ENCODE measurements at regions not wholly inside any gene's neighbourhood (a gene's known extent, or its start where the extent isn't known, plus 50 kb on each side); places are given as distances from the start of the nearest gene placed in this dataset.
"Not testable (repeated sequence)": the region's sequence is repeated elsewhere in the genome, so short reads cannot be mapped to it uniquely, and the experiment has no call there.

- DNase-seq (ENCODE audit: low spot score), result no peak
Observed at GRCh38 chr7:92915348-92915747, 79.0 kb upstream of the CDK6 start.

DNA sequence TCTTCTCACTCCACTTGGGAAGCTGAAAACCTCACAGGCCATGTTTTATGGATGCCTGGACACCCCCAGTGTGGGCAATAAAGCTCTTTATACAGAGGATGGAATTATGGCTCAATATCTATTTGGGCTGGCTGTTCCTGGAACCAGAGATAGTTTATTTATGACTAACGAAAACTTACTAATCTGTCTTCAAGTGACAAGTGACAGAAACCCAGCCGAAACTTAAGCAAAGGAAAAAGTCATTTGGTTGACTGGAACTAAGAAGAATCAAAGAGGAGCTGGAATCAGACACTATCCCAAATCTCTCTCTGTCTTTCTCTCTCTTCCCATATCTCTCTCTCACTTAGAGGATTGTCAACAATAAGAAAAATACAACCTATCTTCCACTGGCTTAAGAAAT lies 78.3 kb upstream of the CDK6 start:
- no peak for DNase-seq (ENCODE audit: low spot score)

DNA sequence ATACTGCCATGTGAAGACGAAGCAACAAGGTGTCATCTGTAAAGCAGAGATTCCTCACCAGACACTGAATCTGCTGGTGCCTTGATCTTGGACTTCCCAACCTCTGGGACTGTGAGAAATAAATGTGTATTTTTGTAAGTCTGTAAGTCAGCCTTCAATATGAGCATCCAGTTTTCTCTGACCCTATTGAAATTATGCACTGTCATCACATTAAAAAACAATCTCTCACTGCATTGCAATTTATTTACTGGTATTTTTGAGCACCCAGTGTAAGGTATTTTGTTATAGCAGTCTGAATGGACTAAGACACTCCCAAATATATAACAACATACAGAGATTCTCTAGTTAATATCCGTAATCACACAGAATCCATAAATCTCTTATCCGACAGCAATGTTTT lies 77.5 kb upstream of the CDK6 start:
- no peak for DNase-seq (ENCODE audit: low spot score)

GRCh38 chr7:92910976-92911375 lies 74.6 kb upstream of the CDK6 start:
- no peak for DNase-seq (ENCODE audit: low spot score)

DNA sequence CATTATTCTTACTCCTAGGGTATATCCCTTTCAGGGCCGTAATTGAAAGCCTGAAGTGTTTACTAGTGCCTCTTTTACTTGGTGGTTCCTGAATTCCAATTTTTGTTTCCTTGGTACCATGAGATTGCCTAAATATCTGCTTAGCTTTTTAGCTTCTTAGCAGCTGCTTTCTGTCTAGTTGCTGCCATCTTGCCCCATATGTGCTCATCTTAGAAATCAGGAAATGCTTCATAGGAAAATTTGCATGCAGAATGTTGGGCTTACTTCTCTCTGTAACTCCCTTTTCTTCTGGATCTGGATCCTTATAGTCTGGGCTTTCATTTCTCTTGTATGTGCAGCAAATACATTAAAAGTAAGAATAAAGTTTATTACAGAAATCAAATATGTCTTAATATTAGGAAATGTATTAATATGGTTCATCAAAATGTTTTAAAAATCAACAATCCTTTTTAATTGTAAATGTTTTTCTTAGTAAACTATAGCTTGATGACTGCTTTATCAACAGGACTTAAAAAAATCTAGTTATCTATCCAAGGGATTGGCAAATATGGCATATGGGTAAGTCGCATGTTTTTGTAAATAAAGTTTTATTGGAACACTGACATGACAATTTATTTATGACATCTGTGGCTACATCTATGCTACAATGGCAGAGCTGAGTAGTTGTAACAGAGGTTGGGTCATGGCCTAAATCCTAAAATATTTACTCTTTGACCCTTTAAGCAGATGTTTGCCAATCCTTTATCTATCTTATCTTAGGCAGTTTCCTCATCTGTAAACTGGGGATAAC lies 73.5 kb upstream of the CDK6 start:
- no peak for DNase-seq (ENCODE audit: low spot score)

- no peak for DNase-seq (ENCODE audit: low spot score)
Observed at GRCh38 chr7:92904244-92905131, 68.1 kb upstream of the CDK6 start.

GRCh38 chr7:92898798-92899197 lies 62.4 kb upstream of the CDK6 start:
- DNase-seq (ENCODE audit: low spot score), result no peak

DNA sequence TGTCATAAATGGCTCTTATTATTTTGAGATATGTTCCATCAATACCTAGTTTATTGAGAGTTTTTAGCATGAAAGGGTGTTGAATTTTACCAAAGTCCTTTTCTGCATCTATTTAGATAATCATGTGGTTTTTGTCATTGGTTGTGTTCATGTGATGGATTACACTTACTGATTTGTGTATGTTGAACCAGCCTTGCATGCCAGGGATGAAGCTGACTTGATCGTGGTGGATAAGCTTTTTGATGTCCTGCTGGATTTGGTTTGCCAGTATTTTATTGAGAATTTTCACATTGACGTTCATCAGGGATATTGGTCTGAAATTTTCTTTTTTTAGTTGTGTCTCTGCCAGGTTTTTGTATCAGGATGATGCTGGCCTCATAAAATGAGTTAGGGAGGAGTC lies 58.5 kb upstream of the CDK6 start:
- not testable (repeated sequence) for DNase-seq (ENCODE audit: low spot score)

- no peak for DNase-seq (ENCODE audit: low spot score)
Observed at GRCh38 chr7:92889081-92889480, 52.7 kb upstream of the CDK6 start.
